ENCODE measurements at regions not wholly inside any gene's neighbourhood (a gene's known extent, or its start where the extent isn't known, plus 50 kb on each side); places are given as distances from the start of the nearest gene placed in this dataset.
"Not testable (repeated sequence)": the region's sequence is repeated elsewhere in the genome, so short reads cannot be mapped to it uniquely, and the experiment has no call there.

DNA sequence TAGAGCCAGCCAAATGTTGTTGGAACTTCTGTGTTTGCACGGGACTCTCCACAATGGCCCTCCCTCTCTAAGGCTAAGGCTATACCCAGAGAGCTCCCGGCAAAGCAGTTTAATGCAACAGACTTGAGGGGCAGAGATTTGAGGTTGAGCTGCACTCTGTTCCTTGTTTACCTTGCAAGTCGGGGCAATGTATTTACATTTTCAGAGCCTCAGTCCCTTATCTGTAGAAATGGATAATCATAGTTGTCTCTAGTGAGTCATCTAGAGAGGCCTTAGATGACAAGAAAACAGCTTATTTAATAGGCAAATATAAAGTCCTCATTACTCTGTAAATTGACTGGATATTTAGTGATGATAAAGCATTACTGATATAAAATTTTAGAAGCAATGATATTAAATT is 917.7 kb downstream of the MCTP2 start:
- Histone ChIP-seq H3K4me3 (ENCODE audit: insufficient read length, low read depth) (no peak overlapping the region), H3K36me3 (ENCODE audit: insufficient read depth, insufficient read length, low read length) (no peaks in the 10 kb centered on the region), H3K9me3 (ENCODE audit: insufficient read depth, low read length) (no peaks in the 10 kb centered on the region), H3K4me1 (ENCODE audit: insufficient read depth, insufficient read length) (no peaks in the 10 kb centered on the region), H3K27me3 (ENCODE audit: insufficient read depth, insufficient read length) (no peaks in the 10 kb centered on the region), H3K9ac (ENCODE audit: insufficient read length, low read depth) (no peak overlapping the region)
- TF ChIP-seq SUZ12 (IDR thresholded peaks at IDR 0.05; ENCODE audit: extremely low read depth, insufficient read depth, insufficient read length) (no peak), ZNF274 (IDR thresholded peaks at IDR 0.05; ENCODE audit: low read depth, low read length) (no peak), YY1 (IDR thresholded peaks at IDR 0.05; ENCODE audit: insufficient read depth, insufficient read length) (no peak)
- no peak for DNase-seq (ENCODE audit: low read depth, low spot score)

DNA sequence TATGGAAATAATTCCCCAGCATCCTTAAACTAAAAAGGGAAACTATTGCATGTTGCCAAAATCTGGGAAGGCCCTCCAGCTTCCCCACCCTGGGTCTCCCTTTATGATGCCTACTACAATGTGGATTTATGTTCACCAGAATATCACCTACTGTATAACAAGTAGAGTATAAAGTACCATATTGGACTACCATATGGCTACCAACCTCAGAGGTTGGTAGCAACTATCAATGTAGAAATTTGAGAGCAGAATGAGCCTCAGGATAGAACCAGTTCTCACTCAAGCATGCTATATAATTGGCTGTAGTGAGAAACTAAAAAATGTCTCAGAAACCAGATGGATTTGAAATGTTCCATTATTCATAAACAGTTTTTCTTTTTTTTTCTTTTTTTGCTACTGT is 918.4 kb downstream of the MCTP2 start:
- Histone ChIP-seq H3K4me1 (ENCODE audit: insufficient read depth, insufficient read length) (no peaks in the 10 kb centered on the region), H3K9me3 (ENCODE audit: insufficient read depth, low read length) (no peaks in the 10 kb centered on the region), H3K27me3 (ENCODE audit: insufficient read depth, insufficient read length) (no peaks in the 10 kb centered on the region), H3K9ac (ENCODE audit: insufficient read length, low read depth) (no peak overlapping the region), H3K36me3 (ENCODE audit: insufficient read depth, insufficient read length, low read length) (no peaks in the 10 kb centered on the region), H3K4me3 (ENCODE audit: insufficient read length, low read depth) (no peak overlapping the region)
- TF ChIP-seq SUZ12 (IDR thresholded peaks at IDR 0.05; ENCODE audit: extremely low read depth, insufficient read depth, insufficient read length) (no peak), YY1 (IDR thresholded peaks at IDR 0.05; ENCODE audit: insufficient read depth, insufficient read length) (no peak), ZNF274 (IDR thresholded peaks at IDR 0.05; ENCODE audit: low read depth, low read length) (no peak)
- no peak for DNase-seq (ENCODE audit: low read depth, low spot score)

DNA sequence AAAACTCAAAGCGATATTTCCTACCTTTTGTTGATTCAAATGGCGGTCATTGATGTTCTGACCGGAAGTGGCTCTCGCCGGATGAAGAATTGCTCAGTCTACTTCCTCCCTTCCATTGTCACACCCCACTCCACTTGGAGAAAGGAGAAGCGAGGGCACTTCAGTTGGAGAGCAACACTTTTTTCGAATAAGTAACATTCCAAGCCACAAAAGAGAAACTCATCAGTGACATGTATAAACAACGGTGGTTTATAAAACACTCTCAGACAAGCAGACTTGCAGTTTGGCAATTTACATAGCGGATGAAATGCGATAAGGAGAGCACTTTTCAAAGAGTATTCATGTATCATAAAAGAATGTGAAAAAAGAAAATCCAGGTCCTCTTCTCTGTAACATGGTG is 919.1 kb downstream of the MCTP2 start:
- TF ChIP-seq SUZ12 (IDR thresholded peaks at IDR 0.05; ENCODE audit: extremely low read depth, insufficient read depth, insufficient read length) (no peak), ZNF274 (IDR thresholded peaks at IDR 0.05; ENCODE audit: low read depth, low read length) (no peak), YY1 (IDR thresholded peaks at IDR 0.05; ENCODE audit: insufficient read depth, insufficient read length) (no peak)
- no peaks in the 10 kb centered on the region for H3K4me1 ChIP-seq (ENCODE audit: insufficient read depth, insufficient read length)
- no peak overlapping the region for H3K9ac ChIP-seq (ENCODE audit: insufficient read length, low read depth)
- no peaks in the 10 kb centered on the region for H3K36me3 ChIP-seq (ENCODE audit: insufficient read depth, insufficient read length, low read length)
- DNase-seq (ENCODE audit: low read depth, low spot score): no peak
- H3K9me3 ChIP-seq (ENCODE audit: insufficient read depth, low read length): no peaks in the 10 kb centered on the region
- H3K27me3 ChIP-seq (ENCODE audit: insufficient read depth, insufficient read length): no peaks in the 10 kb centered on the region
- no peak overlapping the region for H3K4me3 ChIP-seq (ENCODE audit: insufficient read length, low read depth)

DNA sequence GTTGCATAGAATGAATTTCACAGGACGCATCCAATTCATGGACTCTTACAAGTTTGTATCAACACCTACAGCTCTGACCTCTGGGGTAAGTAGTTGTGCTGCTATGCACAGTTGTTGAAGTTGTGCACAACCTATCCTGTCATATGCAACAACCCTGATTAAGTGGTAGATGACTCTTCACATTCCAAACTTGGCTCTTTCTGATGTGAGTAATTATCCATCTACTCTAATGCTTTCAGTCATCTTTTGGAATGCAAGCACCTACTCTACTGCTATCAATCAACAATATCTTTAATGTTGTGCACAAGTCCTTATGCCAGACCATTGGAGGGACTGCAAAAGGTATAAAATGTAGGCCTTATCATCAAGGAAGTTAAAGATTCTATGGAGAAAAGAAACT is 921.4 kb downstream of the MCTP2 start:
- Histone ChIP-seq H3K27me3 (ENCODE audit: insufficient read depth, insufficient read length) (no peaks in the 10 kb centered on the region), H3K9me3 (ENCODE audit: insufficient read depth, low read length) (no peaks in the 10 kb centered on the region), H3K36me3 (ENCODE audit: insufficient read depth, insufficient read length, low read length) (no peaks in the 10 kb centered on the region), H3K4me3 (ENCODE audit: insufficient read length, low read depth) (no peak overlapping the region), H3K4me1 (ENCODE audit: insufficient read depth, insufficient read length) (no peaks in the 10 kb centered on the region), H3K9ac (ENCODE audit: insufficient read length, low read depth) (no peak overlapping the region)
- TF ChIP-seq SUZ12 (IDR thresholded peaks at IDR 0.05; ENCODE audit: extremely low read depth, insufficient read depth, insufficient read length) (no peak), YY1 (IDR thresholded peaks at IDR 0.05; ENCODE audit: insufficient read depth, insufficient read length) (no peak), ZNF274 (IDR thresholded peaks at IDR 0.05; ENCODE audit: low read depth, low read length) (no peak)
- DNase-seq (ENCODE audit: low read depth, low spot score): no peak

DNA sequence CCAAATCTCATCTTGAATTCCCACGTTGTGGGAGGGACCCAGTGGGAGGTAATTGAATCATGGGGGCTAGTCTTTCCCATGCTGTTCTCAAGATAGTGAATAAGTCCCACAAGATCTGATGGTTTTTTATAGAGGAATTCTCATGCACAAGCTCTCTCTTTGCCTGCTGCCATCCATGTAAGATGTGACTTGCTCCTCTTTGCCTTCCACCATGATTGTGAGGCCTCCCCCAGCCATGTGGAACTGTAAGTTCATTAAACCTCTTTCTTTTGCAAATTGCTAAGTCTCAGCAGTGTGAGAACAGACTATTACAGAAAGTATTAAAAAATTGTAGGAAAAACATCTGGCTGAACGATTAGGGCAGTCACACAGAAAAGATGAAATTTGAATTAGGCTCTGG is 921.8 kb downstream of the MCTP2 start:
- not testable (repeated sequence) for H3K9ac ChIP-seq (ENCODE audit: insufficient read length, low read depth); H3K4me1 ChIP-seq (ENCODE audit: insufficient read depth, insufficient read length); DNase-seq (ENCODE audit: low read depth, low spot score); H3K9me3 ChIP-seq (ENCODE audit: insufficient read depth, low read length); H3K36me3 ChIP-seq (ENCODE audit: insufficient read depth, insufficient read length, low read length); H3K4me3 ChIP-seq (ENCODE audit: insufficient read length, low read depth); H3K27me3 ChIP-seq (ENCODE audit: insufficient read depth, insufficient read length)

DNA sequence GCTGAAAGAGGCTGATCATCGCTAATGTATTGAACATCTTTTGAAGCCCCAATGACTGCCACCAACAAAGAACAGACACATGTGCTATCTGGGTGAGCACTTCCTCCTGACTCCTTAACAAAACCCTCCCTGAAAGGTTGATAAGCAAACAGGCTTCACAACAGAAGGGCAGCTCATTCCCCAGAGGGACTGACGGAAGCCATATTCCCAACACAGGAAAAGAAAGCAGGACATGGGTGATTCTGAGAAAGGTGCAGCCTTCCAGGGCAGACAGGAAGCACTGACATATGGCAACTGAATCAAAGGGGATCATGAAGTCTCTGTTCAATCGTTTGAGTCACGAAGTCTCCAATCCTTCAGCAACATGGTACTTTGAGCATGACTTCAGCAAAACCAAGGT is 929.0 kb downstream of the MCTP2 start:
- TF ChIP-seq YY1 (IDR thresholded peaks at IDR 0.05; ENCODE audit: insufficient read depth, insufficient read length) (no peak), ZNF274 (IDR thresholded peaks at IDR 0.05; ENCODE audit: low read depth, low read length) (no peak), SUZ12 (IDR thresholded peaks at IDR 0.05; ENCODE audit: extremely low read depth, insufficient read depth, insufficient read length) (no peak)
- no peak for DNase-seq (ENCODE audit: low read depth, low spot score)
- no peaks in the 10 kb centered on the region for H3K4me1 ChIP-seq (ENCODE audit: insufficient read depth, insufficient read length)
- no peaks in the 10 kb centered on the region for H3K36me3 ChIP-seq (ENCODE audit: insufficient read depth, insufficient read length, low read length)
- no peak overlapping the region for H3K9ac ChIP-seq (ENCODE audit: insufficient read length, low read depth)
- no peaks in the 10 kb centered on the region for H3K27me3 ChIP-seq (ENCODE audit: insufficient read depth, insufficient read length)
- H3K9me3 ChIP-seq (ENCODE audit: insufficient read depth, low read length): no peaks in the 10 kb centered on the region
- H3K4me3 ChIP-seq (ENCODE audit: insufficient read length, low read depth): no peak overlapping the region

DNA sequence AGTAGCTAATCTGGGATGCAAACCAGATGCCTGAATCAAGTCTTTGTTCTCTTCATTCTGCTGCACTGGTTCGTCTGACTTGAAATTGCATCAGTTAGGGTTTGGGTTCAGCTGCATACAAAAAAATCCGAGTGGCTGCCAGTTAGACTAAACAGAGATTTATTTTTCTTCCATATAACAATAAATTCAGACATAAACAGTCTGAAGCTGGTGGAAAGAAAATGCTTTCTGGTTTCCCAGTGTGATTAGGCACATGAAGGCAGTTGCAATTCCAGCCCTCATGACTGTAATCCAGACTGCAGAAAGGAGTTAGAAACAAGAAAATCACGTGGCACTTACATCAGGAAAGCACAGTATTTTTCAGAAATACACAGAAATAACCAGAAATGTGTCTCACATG is 930.7 kb downstream of the MCTP2 start:
- H3K4me3 ChIP-seq (ENCODE audit: insufficient read length, low read depth): no peak overlapping the region
- TF ChIP-seq SUZ12 (IDR thresholded peaks at IDR 0.05; ENCODE audit: extremely low read depth, insufficient read depth, insufficient read length) (no peak), YY1 (IDR thresholded peaks at IDR 0.05; ENCODE audit: insufficient read depth, insufficient read length) (no peak), ZNF274 (IDR thresholded peaks at IDR 0.05; ENCODE audit: low read depth, low read length) (no peak)

DNA sequence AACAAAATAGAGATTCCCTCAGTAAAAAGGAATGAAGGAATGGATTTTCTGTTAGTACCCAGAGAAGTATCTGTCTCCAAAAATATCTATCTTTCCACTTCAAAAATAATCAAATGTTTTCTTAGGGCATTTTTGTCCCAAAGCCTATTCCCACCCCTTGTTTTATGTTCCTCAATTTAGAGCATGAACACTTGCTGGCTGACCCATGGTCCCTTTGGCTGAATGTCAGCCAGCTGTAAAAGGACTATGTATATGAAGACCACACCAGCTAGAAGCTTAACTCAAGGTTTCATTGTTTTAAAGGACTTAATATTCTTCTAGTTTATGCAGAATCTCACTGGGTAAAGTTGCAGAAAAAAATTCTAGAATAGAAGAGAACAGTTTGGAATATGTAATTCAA is 931.2 kb downstream of the MCTP2 start:
- no peaks in the 10 kb centered on the region for H3K9me3 ChIP-seq (ENCODE audit: insufficient read depth, low read length)
- H3K4me1 ChIP-seq (ENCODE audit: insufficient read depth, insufficient read length): no peaks in the 10 kb centered on the region
- H3K4me3 ChIP-seq (ENCODE audit: insufficient read length, low read depth): no peak overlapping the region
- no peaks in the 10 kb centered on the region for H3K27me3 ChIP-seq (ENCODE audit: insufficient read depth, insufficient read length)
- no peak for TF ChIP-seq ZNF274 (IDR thresholded peaks at IDR 0.05; ENCODE audit: low read depth, low read length)
- no peak for TF ChIP-seq SUZ12 (IDR thresholded peaks at IDR 0.05; ENCODE audit: extremely low read depth, insufficient read depth, insufficient read length)
- no peak for TF ChIP-seq YY1 (IDR thresholded peaks at IDR 0.05; ENCODE audit: insufficient read depth, insufficient read length)
- H3K9ac ChIP-seq (ENCODE audit: insufficient read length, low read depth): no peak overlapping the region
- H3K36me3 ChIP-seq (ENCODE audit: insufficient read depth, insufficient read length, low read length): no peaks in the 10 kb centered on the region
- no peak for DNase-seq (ENCODE audit: low read depth, low spot score)

More for the DNA sequence above, 930.7 kb downstream of the MCTP2 start:
- Histone ChIP-seq H3K4me1 (ENCODE audit: insufficient read depth, insufficient read length) (no peaks in the 10 kb centered on the region), H3K9ac (ENCODE audit: insufficient read length, low read depth) (no peak overlapping the region), H3K36me3 (ENCODE audit: insufficient read depth, insufficient read length, low read length) (no peaks in the 10 kb centered on the region), H3K9me3 (ENCODE audit: insufficient read depth, low read length) (no peaks in the 10 kb centered on the region), H3K27me3 (ENCODE audit: insufficient read depth, insufficient read length) (no peaks in the 10 kb centered on the region)
- DNase-seq (ENCODE audit: low read depth, low spot score): no peak
